Gastroesophageal sphincter (tissue), 4 donors: ENCODE measurements at regions not wholly inside any gene's neighbourhood (a gene's known extent, or its start where the extent isn't known, plus 50 kb on each side); places are given as distances from the start of the nearest gene placed in this dataset.
"Not testable (repeated sequence)": the region's sequence is repeated elsewhere in the genome, so short reads cannot be mapped to it uniquely, and the experiment has no call there.

ENCODE experiments used
- ATAC-seq: fragments of 150-250 bp; one replicate; pipeline ENCODE4 v1.9.1; 2016; ENCODE audit warnings: mild to moderate bottlenecking, moderate library complexity
- H3K27ac ChIP-seq, 4 donors: fragments of 200-600 bp; sonication (generic) in 3 of 4; 1 replicate in 3 of 4; 2 replicates in 1 of 4; pipeline ENCODE4 v1.5.1; 2016 to 2019
- H3K27me3 ChIP-seq: fragments of 200-600 bp; sonication (generic); one replicate; pipeline ENCODE4 v1.5.1; 2019
- H3K36me3 ChIP-seq, 2 donors: fragments of 200-600 bp; sonication (generic); one replicate each; pipeline ENCODE4 v1.5.1; 2019; ENCODE audit warnings: control low read depth in 1 of 2
- H3K4me1 ChIP-seq, 3 donors: fragments of 200-600 bp; sonication (generic); 1 replicate in 2 of 3; 2 replicates in 1 of 3; pipeline ENCODE4 v1.5.1; 2016 to 2019; ENCODE audit warnings: control low read depth in 2 of 3
- H3K4me3 ChIP-seq, 2 donors: fragments of 200-600 bp; sonication (generic); one replicate each; pipeline ENCODE4 v1.5.1; 2019; ENCODE audit warnings: mild to moderate bottlenecking in 1 of 2, moderate library complexity in 1 of 2
- H3K9me3 ChIP-seq, 3 donors: fragments of 200-600 bp; sonication (generic); one replicate each; pipeline ENCODE4 v1.5.1; 2017 to 2019; ENCODE audit warnings: control low read depth in 2 of 3
- EP300 ChIP-seq: sonication (generic); formaldehyde crosslinking; IDR thresholded peaks from one replicate; pipeline ENCODE4 v1.6.1; 2017; ENCODE audit warnings: antibody characterized with exemption, mild to moderate bottlenecking
- POLR2A ChIP-seq, 2 donors: fragments of 450-650 bp; IDR thresholded peaks; one replicate each; pipeline ENCODE4 v1.6.1; 2017; ENCODE audit warnings: antibody characterized with exemption in 2 of 2, mild to moderate bottlenecking in 2 of 2, moderate library complexity in 1 of 2
- POLR2AphosphoS5 ChIP-seq: sonication (generic); formaldehyde crosslinking; IDR thresholded peaks from one replicate; pipeline ENCODE4 v1.6.1; 2017; ENCODE audit warnings: antibody characterized with exemption
- WGBS, 2 donors: methylation state at CpG; one replicate each; pipeline ENCODE4 v1.1.5; 2018; ENCODE audit warnings: low coverage in 1 of 2; 5-methylcytosine and 5-hydroxymethylcytosine counted together
- TF ChIP-seq, protein P1 (sequence below), 4 experiments: fragments of 200-600 bp in 2 of 4; fragments of 450-650 bp in 2 of 4; sonication (generic) in 1 of 4; IDR thresholded peaks; one replicate each; pipeline ENCODE4 v1.5.1; 2017 to 2019; ENCODE audit warnings: antibody characterized with exemption in 4 of 4, mild to moderate bottlenecking in 2 of 4, moderate library complexity in 2 of 4

DNA sequence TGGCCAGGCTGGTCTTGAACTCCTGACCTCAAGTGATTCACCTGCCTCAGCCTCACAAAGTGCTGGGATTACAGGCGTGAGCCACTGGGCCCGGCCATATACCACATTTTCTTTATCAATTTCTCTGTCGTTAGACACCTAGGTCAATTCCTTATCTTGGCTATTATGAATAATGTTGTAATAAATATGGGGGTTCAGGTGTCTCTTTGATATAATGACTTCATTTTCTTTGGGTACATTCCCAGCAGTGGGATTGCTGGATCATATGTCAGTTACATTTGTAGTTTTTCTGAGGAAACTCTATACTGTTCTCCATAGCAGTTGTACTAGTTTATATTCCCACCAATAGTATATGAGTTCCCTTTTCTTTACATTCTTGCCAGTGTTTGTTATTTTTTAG is 67.8 kb upstream of the DDHD1 start:
- WGBS, 2 donors = 71 to 93% methylated on average over 3 of the region's 3 CpGs
- Histone ChIP-seq H3K4me1 (peaks cover 0 to 13% (median 5%) of the 10 kb centered on the region in 3 donors), H3K27me3 (no peaks in the 10 kb centered on the region), H3K4me3 (no peak overlapping the region), H3K27ac (no peak overlapping the region), H3K9me3 (peaks cover 0 to 6% (median 0%) of the 10 kb centered on the region in 3 donors), H3K36me3 (no peaks in the 10 kb centered on the region)
- TF ChIP-seq, protein P1, sequence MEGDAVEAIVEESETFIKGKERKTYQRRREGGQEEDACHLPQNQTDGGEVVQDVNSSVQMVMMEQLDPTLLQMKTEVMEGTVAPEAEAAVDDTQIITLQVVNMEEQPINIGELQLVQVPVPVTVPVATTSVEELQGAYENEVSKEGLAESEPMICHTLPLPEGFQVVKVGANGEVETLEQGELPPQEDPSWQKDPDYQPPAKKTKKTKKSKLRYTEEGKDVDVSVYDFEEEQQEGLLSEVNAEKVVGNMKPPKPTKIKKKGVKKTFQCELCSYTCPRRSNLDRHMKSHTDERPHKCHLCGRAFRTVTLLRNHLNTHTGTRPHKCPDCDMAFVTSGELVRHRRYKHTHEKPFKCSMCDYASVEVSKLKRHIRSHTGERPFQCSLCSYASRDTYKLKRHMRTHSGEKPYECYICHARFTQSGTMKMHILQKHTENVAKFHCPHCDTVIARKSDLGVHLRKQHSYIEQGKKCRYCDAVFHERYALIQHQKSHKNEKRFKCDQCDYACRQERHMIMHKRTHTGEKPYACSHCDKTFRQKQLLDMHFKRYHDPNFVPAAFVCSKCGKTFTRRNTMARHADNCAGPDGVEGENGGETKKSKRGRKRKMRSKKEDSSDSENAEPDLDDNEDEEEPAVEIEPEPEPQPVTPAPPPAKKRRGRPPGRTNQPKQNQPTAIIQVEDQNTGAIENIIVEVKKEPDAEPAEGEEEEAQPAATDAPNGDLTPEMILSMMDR (IDR thresholded peaks at IDR 0.05) = no peak
- TF ChIP-seq POLR2A (IDR thresholded peaks at IDR 0.05) (no peak), EP300 (no peak), POLR2AphosphoS5 (no peak)
- ATAC-seq = no peak

DNA sequence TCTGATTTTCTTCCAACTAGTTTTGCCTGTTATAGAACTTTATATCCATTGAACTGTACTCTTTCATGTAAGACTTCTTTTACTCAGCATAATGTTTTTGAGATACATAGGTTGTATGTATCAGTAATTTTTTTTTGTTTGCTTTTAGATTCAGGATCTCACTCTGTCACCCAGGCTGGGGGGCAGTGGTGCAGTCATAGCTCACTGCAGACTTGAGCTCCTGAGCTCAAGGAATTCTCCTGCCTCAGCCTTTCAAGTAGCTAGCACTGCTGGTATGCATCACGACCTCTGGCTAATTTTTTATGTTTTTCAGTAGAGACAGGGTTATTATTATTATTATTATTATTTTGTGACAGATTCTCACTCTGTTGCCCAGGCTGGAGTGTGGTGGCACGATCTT is 65.0 kb upstream of the DDHD1 start:
- no peak for ATAC-seq
- Histone ChIP-seq H3K27ac (peak overlapping the region in 2 of 4 donors; percentile 60 to 75), H3K4me1 (peaks cover 0 to 13% (median 5%) of the 10 kb centered on the region in 3 donors), H3K9me3 (no peaks in the 10 kb centered on the region), H3K36me3 (no peaks in the 10 kb centered on the region), H3K4me3 (peak overlapping the region in 1 of 2 donors; percentile 69), H3K27me3 (no peaks in the 10 kb centered on the region)
- WGBS, 2 donors = 44 to 81% methylated on average over 1 to 2 of the region's 2 CpGs
- TF ChIP-seq, protein P1 (IDR thresholded peaks at IDR 0.05) = no peak
- TF ChIP-seq POLR2AphosphoS5 = no peak
- no peak for TF ChIP-seq EP300
- TF ChIP-seq POLR2A (IDR thresholded peaks at IDR 0.05) = no peak

DNA sequence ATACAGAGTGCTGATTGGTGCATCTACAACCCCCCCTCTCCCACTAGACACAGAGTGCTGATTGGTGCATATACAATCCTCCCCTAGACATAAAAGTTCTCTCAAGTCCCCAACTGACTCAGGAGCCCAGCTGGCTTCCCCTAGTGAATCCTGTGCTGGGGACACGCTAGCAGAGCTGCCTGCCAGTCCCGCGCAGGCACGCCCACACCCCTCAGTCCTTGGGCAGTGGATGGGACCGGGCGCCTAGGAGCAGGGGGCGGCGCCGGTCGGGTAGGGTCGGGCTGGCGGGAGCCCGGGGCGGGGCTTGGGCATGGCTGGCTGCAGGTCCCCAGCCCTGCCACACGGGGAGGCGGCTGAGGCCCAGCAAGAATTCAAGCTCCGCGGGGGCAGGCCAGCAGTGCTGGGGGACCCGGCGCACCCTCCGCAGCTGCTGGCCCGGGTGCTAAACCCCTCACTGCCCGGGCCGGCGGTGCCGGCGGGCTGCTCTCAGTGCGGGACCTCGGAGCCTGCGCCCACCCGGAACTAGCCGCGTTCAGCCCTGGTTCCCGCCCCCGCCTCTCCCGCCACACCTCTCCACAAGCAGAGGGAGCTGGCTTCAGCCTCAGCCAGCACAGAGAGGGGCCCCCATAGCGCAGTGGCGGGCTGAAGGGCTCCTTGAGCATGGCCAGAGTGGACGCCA is 64.3 kb upstream of the DDHD1 start:
- H3K27ac ChIP-seq = peak overlapping the region in 3 of 4 donors; percentile 59 to 75 (median 60)

DNA sequence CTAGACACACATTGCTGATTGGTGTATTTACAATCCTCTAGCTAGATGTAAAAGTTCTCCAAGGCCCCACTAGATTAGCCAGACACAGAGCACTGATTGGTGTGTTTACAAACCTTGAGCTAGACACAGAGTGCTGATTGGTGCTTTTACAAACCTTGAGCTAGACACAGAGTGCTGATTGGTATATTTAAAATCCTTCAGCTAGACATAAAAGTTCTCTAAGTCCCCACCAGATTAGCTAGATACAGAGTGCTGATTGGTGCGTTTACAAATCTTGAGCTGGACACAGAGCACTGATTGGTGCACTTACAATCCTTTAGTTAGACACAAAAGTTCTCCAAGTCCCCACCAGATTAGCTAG is 63.8 kb upstream of the DDHD1 start:
- WGBS, 2 donors = 89% methylated on average over 1 of the region's 1 CpG; no CpG with 5 or more reads in 1 of the 2 donors
- H3K9me3 ChIP-seq, ATAC-seq, H3K36me3 ChIP-seq, H3K27me3 ChIP-seq: not testable (repeated sequence)
- Histone ChIP-seq H3K4me3 (peak overlapping the region in 1 of 2 donors; percentile 69), H3K4me1 (peaks cover 0 to 13% (median 5%) of the 10 kb centered on the region in 3 donors), H3K27ac (peak overlapping the region in 2 of 4 donors; percentile 60 to 75)

More for the DNA sequence above, 64.3 kb upstream of the DDHD1 start:
- Histone ChIP-seq H3K4me3 (peak overlapping the region; percentile 60 to 69), H3K27me3 (no peaks in the 10 kb centered on the region), H3K4me1 (peaks cover 0 to 13% (median 5%) of the 10 kb centered on the region in 3 donors), H3K9me3 (no peaks in the 10 kb centered on the region), H3K36me3 (no peaks in the 10 kb centered on the region)
- peak; percentile 94 for ATAC-seq
- WGBS, 2 donors = 0% methylated on average over 2 of the region's 39 CpGs; no CpG with 5 or more reads in 1 of the 2 donors
- TF ChIP-seq, protein P1 (IDR thresholded peaks at IDR 0.05) = peak in 3 of 4 experiments; percentile 66 to 70 (median 67)
- TF ChIP-seq EP300 = no peak

DNA sequence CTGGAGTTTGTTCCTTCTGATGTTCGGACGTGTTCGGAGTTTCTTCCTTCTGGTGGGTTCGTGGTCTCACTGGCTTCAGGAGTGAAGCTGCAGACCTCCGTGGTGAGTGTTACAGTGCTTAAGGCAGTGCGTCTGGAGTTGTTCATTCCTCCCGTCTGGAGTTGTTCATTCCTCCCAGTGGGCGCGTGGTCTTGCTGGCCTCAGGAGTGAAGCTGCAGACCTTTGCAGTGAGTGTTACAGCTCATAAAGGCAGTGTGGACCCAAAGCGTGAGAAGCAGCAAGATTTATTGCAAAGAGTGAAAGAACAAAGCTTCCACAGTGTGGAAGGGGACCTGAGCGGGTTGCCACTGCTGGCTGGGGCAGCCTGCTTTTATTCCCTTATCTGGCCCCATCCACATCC is 63.4 kb upstream of the DDHD1 start:
- H3K27ac ChIP-seq, H3K36me3 ChIP-seq, H3K9me3 ChIP-seq, H3K4me3 ChIP-seq, H3K27me3 ChIP-seq, ATAC-seq: not testable (repeated sequence)
- 90 to 93% methylated on average over 6 of the region's 11 CpGs for WGBS, 2 donors
- peaks cover 0 to 13% (median 5%) of the 10 kb centered on the region in 3 donors for H3K4me1 ChIP-seq

DNA sequence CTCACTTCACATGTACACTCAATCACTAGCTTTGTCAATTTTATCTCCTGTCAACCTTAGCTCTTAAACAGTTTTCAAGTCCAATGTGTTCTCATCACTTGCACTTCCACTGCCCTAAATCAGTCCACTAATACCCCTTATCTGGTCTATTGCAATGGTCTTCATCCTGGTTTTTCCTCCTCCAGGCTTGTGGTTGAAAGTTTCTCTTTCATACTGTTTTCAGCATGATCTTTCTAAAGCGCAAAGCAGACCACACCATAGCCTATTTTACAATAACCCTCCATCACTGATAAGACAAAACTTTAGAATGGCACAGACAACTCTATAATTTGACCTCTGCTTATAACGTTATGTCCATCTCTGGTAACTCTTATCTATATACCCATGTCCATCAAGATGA is 62.0 kb upstream of the DDHD1 start:
- H3K36me3 ChIP-seq = no peaks in the 10 kb centered on the region
- peaks cover 0 to 13% (median 5%) of the 10 kb centered on the region in 3 donors for H3K4me1 ChIP-seq
- no peak overlapping the region for H3K4me3 ChIP-seq
- TF ChIP-seq EP300 = no peak
- TF ChIP-seq POLR2AphosphoS5 = no peak
- TF ChIP-seq POLR2A (IDR thresholded peaks at IDR 0.05) = no peak
- TF ChIP-seq, protein P1 (IDR thresholded peaks at IDR 0.05) = no peak
- WGBS, 2 donors = 81 to 83% methylated on average over 2 of the region's 2 CpGs
- no peak overlapping the region for H3K27ac ChIP-seq
- no peaks in the 10 kb centered on the region for H3K27me3 ChIP-seq
- ATAC-seq = no peak
- H3K9me3 ChIP-seq = no peaks in the 10 kb centered on the region
